GM12874 (cell line): ENCODE measurements at regions not wholly inside any gene's neighbourhood (a gene's known extent, or its start where the extent isn't known, plus 50 kb on each side); places are given as distances from the start of the nearest gene placed in this dataset.

Experiments
- CTCF ChIP-seq: IDR thresholded peaks from 2 replicates; pipeline ENCODE4 v1.5.1; 2011; ENCODE audit warnings: low read depth, mild to moderate bottlenecking, control low read depth, low read length, moderate library complexity; ENCODE audit not compliant: insufficient read depth

GRCh38 chr12:24617471-24617870, 331.4 kb downstream of the BCAT1 start:
- TF ChIP-seq CTCF, result no peak

- TF ChIP-seq CTCF, result no peak
Observed at GRCh38 chr12:24615967-24616411, 332.9 kb downstream of the BCAT1 start.

GRCh38 chr12:24608637-24609285, 340.1 kb downstream of the BCAT1 start:
- TF ChIP-seq CTCF, result no peak

GRCh38 chr12:24608108-24608507, 340.8 kb downstream of the BCAT1 start:
- no peak for TF ChIP-seq CTCF

GRCh38 chr12:24605916-24606315, 343.0 kb downstream of the BCAT1 start:
- no peak for TF ChIP-seq CTCF

- TF ChIP-seq CTCF, result no peak
Observed at GRCh38 chr12:24605466-24605865, 343.4 kb downstream of the BCAT1 start.

GRCh38 chr12:24603371-24603770, 345.5 kb downstream of the BCAT1 start:
- TF ChIP-seq CTCF, result no peak

GRCh38 chr12:24600996-24601395, 347.9 kb downstream of the BCAT1 start:
- no peak for TF ChIP-seq CTCF
